Suppressor macrophage treated with lipopolysaccharide for 1 hour (primary cell): ENCODE measurements at regions not wholly inside any gene's neighbourhood (a gene's known extent, or its start where the extent isn't known, plus 50 kb on each side); places are given as distances from the start of the nearest gene placed in this dataset.

Experiments used
- DNase-seq, 3 donors: peaks; one replicate each; pipeline ENCODE4 v3.0.0-alpha.2; 2020 to 2022

DNA sequence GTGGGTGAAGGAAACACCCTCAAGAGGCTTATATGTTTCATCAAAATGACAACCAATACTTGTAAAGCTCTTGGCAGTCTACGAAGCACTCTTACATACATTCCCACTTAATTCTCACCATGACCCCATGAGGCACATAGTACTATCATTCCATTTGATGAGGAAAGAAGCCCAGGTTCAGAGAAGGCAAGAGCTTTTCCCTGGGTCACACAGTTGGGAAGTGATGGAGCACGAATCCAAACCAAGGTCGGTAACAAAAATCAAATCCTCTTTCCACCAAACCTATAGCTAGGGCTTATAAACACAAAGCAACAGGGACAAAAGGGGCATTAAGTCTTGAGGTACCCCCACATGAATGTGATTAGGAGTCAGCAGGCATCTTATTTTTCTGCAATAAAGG is 187.1 kb downstream of the UACA start:
- no peak for DNase-seq

DNA sequence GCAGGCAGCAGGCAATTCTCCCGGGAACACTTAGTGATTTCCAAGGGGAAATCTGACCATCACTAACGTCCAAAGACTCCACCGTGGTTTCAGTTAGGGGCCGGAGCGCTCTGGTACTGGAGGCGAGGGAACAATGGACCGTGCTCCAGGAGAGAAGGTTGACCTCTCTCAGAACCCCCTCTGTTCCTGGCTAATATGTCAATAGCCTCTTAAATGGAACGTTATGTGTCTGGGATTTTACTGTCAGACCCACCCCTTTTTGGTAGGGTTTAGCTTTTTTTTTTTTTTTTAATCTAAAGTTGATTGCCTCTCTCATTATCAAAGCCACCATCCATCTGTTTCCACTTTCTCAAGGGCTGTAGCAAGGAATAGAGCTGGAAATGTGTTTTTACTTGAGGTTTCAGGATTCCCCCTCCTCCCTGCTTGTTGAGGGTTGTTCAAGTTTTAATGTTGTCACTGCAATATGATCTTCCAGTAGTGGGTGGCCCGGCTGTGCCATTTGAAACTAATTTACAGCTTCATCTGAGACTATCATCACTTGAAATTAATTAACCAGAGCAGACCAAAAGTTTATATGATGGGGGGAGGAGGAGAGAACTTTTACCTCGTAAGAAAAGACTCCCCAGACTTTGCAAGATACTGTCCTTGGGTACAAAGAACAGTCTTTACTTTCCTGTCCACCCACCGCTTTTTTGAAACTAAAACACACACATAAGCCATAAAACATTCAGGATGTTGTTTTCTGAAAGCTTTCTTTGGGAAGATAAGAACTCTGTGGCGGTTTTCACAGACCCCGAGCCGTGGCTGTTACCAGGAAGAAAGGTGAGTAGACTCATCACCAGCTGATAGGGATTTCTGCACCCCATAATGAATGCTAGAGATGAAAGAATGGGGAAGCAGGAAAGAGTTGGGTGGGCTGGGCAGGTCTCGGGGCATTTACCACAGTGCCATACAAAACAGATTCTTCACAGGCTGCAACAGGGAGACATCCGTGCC is 187.8 kb downstream of the UACA start:
- DNase-seq: no peak

- peak; percentile 36 to 49 (median 41) for DNase-seq
These were observed 189.0 kb downstream of the UACA start for GRCh38 chr15:70574325-70574724.

- DNase-seq: no peak
These were observed 190.1 kb downstream of the UACA start for GRCh38 chr15:70573121-70573850.

- no peak for DNase-seq
These were observed 193.6 kb downstream of the UACA start for GRCh38 chr15:70569714-70570231.

- DNase-seq: peak; percentile 33 to 43 (median 37)
These were observed 194.2 kb downstream of the UACA start for GRCh38 chr15:70569091-70569713.

DNA sequence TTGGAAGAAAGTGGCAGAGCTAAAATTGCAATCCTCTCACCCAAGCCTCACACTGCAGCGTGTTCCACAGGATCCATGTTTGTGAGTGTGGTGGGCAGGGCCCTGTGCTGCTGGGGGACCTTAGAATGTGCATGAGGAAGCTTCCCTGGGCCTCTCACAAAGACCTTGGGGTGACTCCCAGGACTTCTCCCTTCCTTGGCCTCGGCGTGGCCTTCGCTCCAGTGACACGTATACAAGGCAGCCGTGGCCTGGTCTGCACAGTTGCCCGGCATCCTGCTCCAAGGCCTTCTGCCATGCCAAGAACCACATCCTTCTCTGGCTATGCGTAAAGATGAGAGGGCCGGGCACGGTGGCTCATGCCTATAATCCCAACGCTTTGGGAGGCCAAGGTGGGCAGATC is 196.4 kb downstream of the UACA start:
- DNase-seq: no peak

DNA sequence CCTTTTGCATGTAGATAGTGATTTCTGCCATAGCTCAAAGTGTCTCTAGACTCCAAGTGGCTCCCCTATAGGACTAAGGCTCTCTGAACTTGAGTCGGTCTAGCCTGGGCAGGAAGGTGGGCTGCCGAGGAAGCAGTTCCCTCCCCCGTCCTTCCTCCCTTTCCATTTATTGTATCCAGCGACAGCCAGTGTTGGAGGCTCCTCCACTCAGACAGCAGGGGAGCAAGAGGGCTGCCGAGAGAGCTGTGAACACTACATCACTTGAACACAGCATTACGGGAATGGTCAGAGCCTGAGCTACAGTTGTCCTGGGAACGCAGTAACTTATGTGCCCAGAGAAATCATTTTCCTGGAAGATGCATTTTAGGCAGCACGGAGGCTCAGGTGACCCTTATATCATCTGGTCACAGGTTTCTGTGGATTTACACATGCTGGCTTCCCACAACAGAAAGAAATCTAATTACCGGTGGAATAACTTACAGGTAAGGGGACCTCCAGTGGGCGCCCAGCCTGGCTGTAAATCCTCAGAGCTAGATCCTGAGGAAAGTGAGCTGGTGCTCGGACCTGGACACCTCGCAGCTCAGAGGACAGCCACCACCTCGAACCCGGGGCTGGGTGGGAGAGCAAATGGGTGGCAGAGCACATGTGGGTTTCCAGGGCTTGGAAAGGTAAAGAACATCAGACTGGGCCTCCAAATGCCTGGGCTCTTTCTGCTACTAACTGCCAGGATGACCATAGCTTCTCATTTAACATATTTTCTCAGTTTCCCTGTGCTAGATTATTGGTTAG is 197.1 kb downstream of the UACA start:
- no peak for DNase-seq

DNA sequence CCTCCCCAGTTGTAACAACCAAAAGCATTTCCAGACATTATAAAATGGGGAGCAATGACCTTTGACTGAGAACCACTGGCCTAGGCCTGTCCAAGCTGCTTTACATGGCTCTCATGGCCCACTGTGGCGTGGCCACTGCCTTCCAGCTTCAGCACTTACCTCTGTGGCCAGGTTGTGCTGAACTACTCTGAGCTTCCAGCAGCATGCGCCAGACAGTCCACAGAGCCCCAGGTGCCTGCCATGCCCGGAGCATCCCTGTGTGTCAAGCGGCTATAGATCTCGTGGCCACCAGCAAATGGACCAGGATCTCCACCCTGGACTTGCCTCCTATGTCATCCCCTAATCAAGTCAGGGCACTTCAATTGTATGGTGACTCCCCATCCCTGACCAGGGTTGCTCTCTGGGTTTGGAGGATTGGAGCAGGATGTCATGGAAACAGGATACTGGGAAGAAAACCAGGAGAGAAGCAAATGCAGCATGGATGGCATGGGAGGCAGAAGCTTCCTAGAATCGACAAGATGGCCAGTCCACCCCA is 199.7 kb downstream of the UACA start:
- no peak for DNase-seq

- no peak for DNase-seq
These were observed 200.5 kb downstream of the UACA start for GRCh38 chr15:70562906-70563305.

DNA sequence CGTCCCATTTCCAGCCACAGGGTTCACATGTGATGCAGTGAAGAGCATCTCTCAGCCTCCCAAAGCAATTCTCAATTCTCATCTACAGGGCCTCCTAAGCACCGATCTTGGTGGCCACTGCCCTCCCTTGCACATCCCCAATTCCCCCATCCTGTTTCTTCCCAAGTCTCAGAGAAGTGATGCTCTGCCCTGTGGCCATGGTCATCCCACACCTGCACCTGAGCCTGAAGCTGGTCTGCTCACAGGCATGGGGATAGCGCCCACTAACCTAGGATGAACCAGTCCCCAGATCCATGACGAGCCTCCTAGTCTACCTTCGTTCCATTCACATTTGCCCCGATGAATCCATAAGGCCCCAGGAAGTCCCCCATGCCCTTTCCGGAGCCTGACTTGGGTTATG is 201.5 kb downstream of the UACA start:
- no peak for DNase-seq

GRCh38 chr15:70560617-70561328 is 202.6 kb downstream of the UACA start:
- DNase-seq: peak; percentile 34 to 53 (median 43)

DNA sequence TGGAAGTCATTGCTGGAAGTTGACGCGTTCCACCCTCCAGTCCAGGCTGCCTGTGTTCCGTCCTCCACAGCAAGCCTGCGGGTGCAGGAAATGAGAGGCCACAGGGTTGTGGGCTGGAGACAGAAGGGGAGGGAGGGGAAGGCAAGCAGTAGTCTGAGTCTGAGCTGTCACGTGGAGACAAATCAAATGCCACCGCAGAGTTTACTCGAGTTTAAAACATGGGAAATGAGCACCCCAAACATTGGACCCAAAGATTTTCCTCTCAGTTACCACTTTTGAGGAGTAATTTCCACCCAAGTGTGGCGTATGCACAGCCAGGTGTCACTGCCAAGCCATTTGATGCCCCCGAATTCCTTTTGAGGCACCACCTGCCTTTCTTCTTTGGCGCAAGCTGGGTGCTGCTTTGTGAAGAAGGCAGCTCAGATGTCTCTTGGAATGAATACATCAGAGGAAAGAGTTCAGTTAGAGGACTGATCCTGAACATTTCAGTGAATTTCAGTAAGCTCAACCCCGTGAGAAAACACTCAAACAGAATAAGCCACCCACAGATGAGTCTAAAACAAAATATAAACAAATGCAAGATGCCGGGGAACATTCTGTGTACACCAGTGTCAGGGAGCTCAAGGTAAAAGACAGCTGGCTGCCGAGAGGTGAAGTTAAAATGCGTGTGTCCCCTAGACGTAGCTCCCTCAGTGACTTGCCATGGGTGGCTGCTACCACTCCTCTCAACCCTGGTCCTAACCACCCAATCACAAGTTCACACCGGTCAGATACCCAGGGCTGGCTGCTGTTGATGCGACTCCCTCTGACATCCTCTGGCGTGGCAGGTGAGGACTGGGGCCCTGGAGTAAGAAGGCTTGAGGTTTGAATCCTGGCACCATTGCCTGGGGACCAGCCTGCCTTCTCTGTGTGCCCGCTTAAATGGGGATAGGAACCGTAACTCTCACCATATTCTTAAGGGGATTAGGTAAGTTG is 203.8 kb downstream of the UACA start:
- DNase-seq: peak; percentile 69 to 76 (median 74)

GRCh38 chr15:70558406-70559264 is 204.7 kb downstream of the UACA start:
- DNase-seq: no peak

DNA sequence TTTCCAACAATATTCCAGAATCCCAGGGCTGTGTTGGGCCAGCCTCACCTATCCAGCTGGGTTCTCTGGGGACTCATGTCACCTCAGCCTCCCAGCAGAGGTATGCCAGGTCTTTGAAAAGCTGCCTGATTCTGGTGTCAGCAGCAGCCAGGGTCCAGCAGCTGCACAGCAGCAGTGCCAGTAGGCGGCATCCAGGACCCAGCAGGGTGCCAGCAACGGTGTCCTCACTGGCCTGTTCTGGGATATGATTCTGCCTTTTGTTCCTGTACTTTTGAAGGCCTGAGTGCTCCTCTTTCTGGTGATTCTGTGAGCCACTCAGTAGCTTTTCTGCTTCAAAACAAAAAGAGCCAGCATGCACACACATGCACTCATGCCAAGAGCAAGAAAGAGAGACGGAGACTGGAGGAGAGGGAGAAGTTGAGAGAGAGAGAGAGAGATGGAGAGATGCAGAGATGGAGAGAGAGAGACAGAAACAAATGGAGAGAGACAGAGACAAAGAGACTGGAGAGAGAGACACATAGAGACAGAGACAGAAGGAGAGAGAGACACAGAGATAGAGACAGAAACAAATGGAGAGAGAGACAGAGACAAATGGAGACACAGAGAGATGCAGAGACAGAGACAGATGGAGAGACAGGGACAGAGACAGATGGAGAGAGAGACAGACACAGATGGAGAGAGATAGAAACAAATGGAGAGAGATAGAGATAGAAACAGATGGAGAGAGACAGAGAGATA is 205.7 kb downstream of the UACA start:
- DNase-seq: no peak

DNA sequence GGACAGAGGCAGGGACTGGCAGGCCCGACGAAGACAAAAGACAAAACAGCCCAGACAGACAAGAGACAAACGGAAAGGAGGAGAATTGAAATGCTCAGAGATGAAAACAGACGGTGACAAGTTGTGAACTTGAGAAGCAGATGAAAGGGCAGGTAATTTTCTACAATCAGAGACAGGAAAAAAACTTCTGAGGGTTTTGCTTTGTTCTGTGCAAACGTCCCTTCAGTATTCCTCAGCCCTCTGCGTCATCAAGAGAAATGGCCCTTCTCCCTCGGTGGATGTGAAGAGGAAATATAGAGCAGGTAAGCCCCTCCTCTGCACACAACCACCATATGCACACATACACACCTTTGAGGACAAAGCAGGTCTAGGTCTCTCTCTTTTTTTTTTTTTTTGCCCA is 206.6 kb downstream of the UACA start:
- no peak for DNase-seq

GRCh38 chr15:70556151-70556741 is 207.1 kb downstream of the UACA start:
- no peak for DNase-seq

DNA sequence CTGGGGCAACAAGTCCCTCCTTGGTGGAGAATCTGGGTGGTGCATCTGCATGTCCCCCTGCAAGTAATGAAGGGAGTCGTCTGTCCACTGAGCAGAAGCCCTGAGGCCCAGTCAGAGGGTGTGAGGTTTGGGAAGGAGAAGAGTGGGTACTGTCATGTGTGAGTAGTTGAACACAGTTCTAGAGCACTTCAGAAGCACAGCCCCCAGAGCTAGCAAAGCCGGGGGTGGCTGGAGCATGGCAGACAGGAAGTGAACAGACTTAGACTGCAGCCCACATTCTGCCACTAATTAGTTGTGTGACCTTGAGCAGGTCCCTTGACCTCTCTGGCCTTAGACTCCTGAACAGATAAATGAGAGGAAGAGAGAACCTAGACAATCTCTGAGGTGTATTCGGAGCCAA is 207.6 kb downstream of the UACA start:
- peak in 2 of 3 donors; percentile 27 to 31 for DNase-seq
